NB4 (cell line): ENCODE measurements at regions not wholly inside any gene's neighbourhood (a gene's known extent, or its start where the extent isn't known, plus 50 kb on each side); places are given as distances from the start of the nearest gene placed in this dataset.

ENCODE experiments used
- CTCF ChIP-seq: IDR thresholded peaks from one replicate; pipeline ENCODE4 v1.5.1; 2012; ENCODE audit warnings: low read depth, low read length
- MAX ChIP-seq: IDR thresholded peaks from 2 replicates; pipeline ENCODE4 v1.6.1; 2011; ENCODE audit warnings: low read depth, low read length
- POLR2A ChIP-seq: IDR thresholded peaks from 2 replicates; pipeline ENCODE4 v1.6.1; 2011; ENCODE audit warnings: mild to moderate bottlenecking; ENCODE audit not compliant: insufficient read length; ENCODE audit errors: extremely low read depth

- TF ChIP-seq CTCF (no peak), POLR2A (no peak), MAX (no peak)
These were observed 580.9 kb upstream of the TMEFF2 start for GRCh38 chr2:192775459-192776262.
